HCT116 (cell line): ENCODE measurements at regions not wholly inside any gene's neighbourhood (a gene's known extent, or its start where the extent isn't known, plus 50 kb on each side); places are given as distances from the start of the nearest gene placed in this dataset.

Experiments
- ATAC-seq: fragments of 200-7000 bp; cut with Tn5 transposase; 2 replicates; pipeline ENCODE4 v1.9.1; 2020; ENCODE audit warnings: mild to moderate bottlenecking, moderate library complexity
- BruUV-seq: library from RNA; stranded (reverse); fragments of 400-500 nt; replicated peaks from 2 replicates; lab custom pipeline; 2021; lab: Mats Ljungman, UMichigan
- CTCF ChIA-PET: fragments of 300-600 bp; sonication (Branson Sonifier 250); formaldehyde crosslinking; loops from one replicate; lab custom pipeline; 2021; ENCODE audit warnings: antibody characterized with exemption; lab: Charles Lee
- POLR2A ChIA-PET: fragments of 300-600, 350-600 bp; sonication (Branson Sonifier 250); formaldehyde crosslinking; loops from one replicate; lab custom pipeline; 2021; ENCODE audit warnings: antibody characterized with exemption; lab: Charles Lee
- RAD21 ChIA-PET, 2 experiments: fragments of 300-600 bp; sonication (Branson Sonifier 250); formaldehyde crosslinking; loops; one replicate each; lab custom pipeline; 2023; ENCODE audit warnings: low total read pairs in 2 of 2; ENCODE audit not compliant: uncharacterized antibody in 2 of 2, unreplicated experiment in 2 of 2, low non-redundant PET in 1 of 2; lab: Charles Lee
- DNase-seq: peaks from one replicate; pipeline ENCODE4 v3.0.0-alpha.2; 2010; ENCODE audit warnings: low read depth, low spot score
- H2AFZ ChIP-seq: fragments of 200-600 bp; shearing (Covaris generic), sonication (generic); 2 replicates; pipeline ENCODE4 v1.6.1; 2017; ENCODE audit warnings: low read depth, mixed run types, mixed read lengths, antibody characterized with exemption, low read length; ENCODE audit not compliant: poor library complexity, severe bottlenecking
- H3K27ac ChIP-seq: 2 replicates; pipeline ENCODE4 v1.5.1; 2012; ENCODE audit warnings: low read depth, low read length
- H3K27me3 ChIP-seq: fragments of 200-600 bp; sonication (generic); 2 replicates; pipeline ENCODE4 v1.6.1; 2016; ENCODE audit warnings: mixed run types, low read length, mixed read lengths; ENCODE audit not compliant: insufficient read depth
- H3K36me3 ChIP-seq, 2 experiments: fragments of 200-500 bp in 1 of 2; fragments of 200-600 bp in 1 of 2; sonication (Bioruptor generic) in 1 of 2; sonication (generic) in 1 of 2; 2 replicates each; pipeline versions ENCODE4 v1.5.1 to v1.6.1; 2014 to 2016; ENCODE audit warnings: low read length in 2 of 2, inconsistent platforms in 1 of 2, mixed read lengths in 1 of 2, mixed run types in 1 of 2; ENCODE audit not compliant: insufficient read depth in 2 of 2, control insufficient read depth in 1 of 2
- H3K4me1 ChIP-seq, 2 experiments: fragments of 200-600 bp in 1 of 2; sonication (generic) in 1 of 2; 2 replicates each; pipeline versions ENCODE4 v1.5.1 to v1.6.1; 2012 to 2017; ENCODE audit warnings: low read length in 2 of 2, inconsistent platforms in 1 of 2, mild to moderate bottlenecking in 1 of 2, mixed read lengths in 1 of 2, mixed run types in 1 of 2, moderate library complexity in 1 of 2; ENCODE audit not compliant: insufficient read depth in 2 of 2, control insufficient read depth in 1 of 2
- H3K4me2 ChIP-seq: fragments of 200-600 bp; sonication (generic); 2 replicates; pipeline ENCODE4 v1.6.1; 2017; ENCODE audit warnings: mixed run types, low read length, mixed read lengths
- H3K4me3 ChIP-seq, 2 experiments: fragments of 200-600 bp in 1 of 2; sonication (generic) in 1 of 2; replicated peaks in 1 of 2; 2 replicates each; pipeline ENCODE4 v1.5.1; 2011 to 2016; ENCODE audit warnings: low read length in 2 of 2, control low read depth in 1 of 2, low read depth in 1 of 2, mild to moderate bottlenecking in 1 of 2, mixed read lengths in 1 of 2, mixed run types in 1 of 2
- H3K79me2 ChIP-seq: fragments of 200-600 bp; sonication (generic); 2 replicates; pipeline ENCODE4 v1.6.1; 2017; ENCODE audit warnings: mild to moderate bottlenecking, mixed run types, low read length, moderate library complexity, mixed read lengths; ENCODE audit not compliant: insufficient read depth
- H3K9ac ChIP-seq: fragments of 200-600 bp; sonication (generic); 2 replicates; pipeline ENCODE4 v1.6.1; 2016; ENCODE audit warnings: low read length, mixed read lengths
- H3K9me2 ChIP-seq: fragments of 200-600 bp; sonication (generic), shearing (Covaris generic); 2 replicates; pipeline ENCODE4 v1.6.1; 2017; ENCODE audit warnings: mixed run types, mild to moderate bottlenecking, moderate library complexity; ENCODE audit not compliant: insufficient read depth
- H3K9me3 ChIP-seq, 2 experiments: fragments of 200-500 bp in 1 of 2; fragments of 200-600 bp in 1 of 2; sonication (Bioruptor generic) in 1 of 2; sonication (generic) in 1 of 2; 2 replicates each; pipeline ENCODE4 v1.6.1; 2014 to 2017; ENCODE audit warnings: low read length in 2 of 2, mixed read lengths in 2 of 2, inconsistent platforms in 1 of 2, low read depth in 1 of 2, mild to moderate bottlenecking in 1 of 2, mixed run types in 1 of 2, moderate library complexity in 1 of 2; ENCODE audit not compliant: control insufficient read depth in 1 of 2, insufficient read depth in 1 of 2
- H4K20me1 ChIP-seq: fragments of 200-600 bp; sonication (generic), shearing (Covaris generic); 2 replicates; pipeline ENCODE4 v1.6.1; 2017; ENCODE audit warnings: mixed run types, mild to moderate bottlenecking, moderate library complexity; ENCODE audit not compliant: insufficient read depth
- ATF3 ChIP-seq: IDR thresholded peaks from 2 replicates; pipeline ENCODE4 v1.6.1; 2012
- CBX3 ChIP-seq: IDR thresholded peaks from 2 replicates; pipeline ENCODE4 v1.6.1; 2012; ENCODE audit warnings: low read depth
- CEBPB ChIP-seq: IDR thresholded peaks from 2 replicates; pipeline ENCODE4 v1.6.1; 2012; ENCODE audit warnings: low read depth
- CTCF ChIP-seq, 3 experiments: fragments of 200-600 bp in 1 of 3; sonication (generic) in 1 of 3; IDR thresholded peaks in 2 of 3; conservative IDR thresholded peaks in 1 of 3; 2 replicates each; pipeline ENCODE4 v1.5.1; 2012 to 2017; ENCODE audit warnings: low read depth in 2 of 3, low read length in 2 of 3, antibody characterized with exemption in 1 of 3, borderline replicate concordance in 1 of 3, control low read depth in 1 of 3, mild to moderate bottlenecking in 1 of 3, mixed read lengths in 1 of 3, mixed run types in 1 of 3, moderate library complexity in 1 of 3; ENCODE audit not compliant: insufficient read depth in 1 of 3
- EGR1 ChIP-seq: IDR thresholded peaks from 2 replicates; pipeline ENCODE4 v1.6.1; 2012; ENCODE audit warnings: low read depth
- ELF1 ChIP-seq: IDR thresholded peaks from 2 replicates; pipeline ENCODE4 v1.6.1; 2012; ENCODE audit warnings: low read depth, borderline replicate concordance
- JUND ChIP-seq: IDR thresholded peaks from 2 replicates; pipeline ENCODE4 v1.6.1; 2012
- MAX ChIP-seq: IDR thresholded peaks from 2 replicates; pipeline ENCODE4 v1.6.1; 2012
- POLR2A ChIP-seq: IDR thresholded peaks from 2 replicates; pipeline ENCODE4 v1.7.0; 2011; ENCODE audit warnings: borderline replicate concordance; ENCODE audit not compliant: insufficient read depth, insufficient read length; ENCODE audit errors: extremely low read depth
- RAD21 ChIP-seq: IDR thresholded peaks from 2 replicates; pipeline ENCODE4 v1.6.1; 2012; ENCODE audit warnings: low read depth, mild to moderate bottlenecking
- REST ChIP-seq: IDR thresholded peaks from 2 replicates; pipeline ENCODE4 v1.6.1; 2012; ENCODE audit warnings: low read depth
- SIN3A ChIP-seq: IDR thresholded peaks from 2 replicates; pipeline ENCODE4 v1.6.1; 2012; ENCODE audit warnings: low read depth
- SRF ChIP-seq: IDR thresholded peaks from 2 replicates; pipeline ENCODE4 v1.6.1; 2012; ENCODE audit warnings: low read depth
- YY1 ChIP-seq: IDR thresholded peaks from 2 replicates; pipeline ENCODE4 v1.6.1; 2011; ENCODE audit warnings: low read length, low read depth, moderate library complexity, mild to moderate bottlenecking; ENCODE audit not compliant: insufficient replicate concordance; ENCODE audit errors: extremely low read depth
- ZFX ChIP-seq: fragments of 450-650 bp; IDR thresholded peaks from 2 replicates; pipeline ENCODE4 v1.6.1; 2017
- ZNF274 ChIP-seq: fragments of 200-500 bp; sonication (Bioruptor generic); IDR thresholded peaks from 2 replicates; pipeline ENCODE4 v1.6.1; 2014; ENCODE audit warnings: mild to moderate bottlenecking, low read depth, low read length, inconsistent platforms
- intact Hi-C: fragments of 100-400 bp; cut with micrococcal nuclease; formaldehyde crosslinking; loops from 2 replicates; pipeline ENCODE4 v1.10.0; 2022

- TF ChIP-seq EGR1 (no peak), SIN3A (no peak), ZNF274 (no peak)
Measured at GRCh38 chr1:82752046-82752445, 951.3 kb downstream of the ADGRL2 start (continued).

GRCh38 chr1:82733645-82734044 lies 932.9 kb downstream of the ADGRL2 start:
- H3K4me2 ChIP-seq = no peak overlapping the region
- BruUV-seq = no TSS peak
- H3K9ac ChIP-seq = no peak overlapping the region
- RAD21 ChIA-PET = no interaction called here
- CTCF ChIA-PET = no interaction called here
- intact Hi-C loops = no loop called here
- no peak overlapping the region for H2AFZ ChIP-seq
- POLR2A ChIA-PET = no interaction called here
- H3K9me2 ChIP-seq = no peaks in the 10 kb centered on the region
- DNase-seq (no peak), ATAC-seq (no peak)
- TF ChIP-seq ATF3 (no peak), CBX3 (no peak), REST (no peak), EGR1 (no peak), ZFX (no peak), CEBPB (no peak), POLR2A (no peak), YY1 (no peak), ZNF274 (no peak), RAD21 (no peak), MAX (no peak), ELF1 (no peak), CTCF (IDR thresholded peaks at IDR 0.05 in 2 of 3, conservative IDR thresholded peaks at IDR 0.05 in 1 of 3; ENCODE audit: borderline replicate concordance in 1 of 3, insufficient read depth in 1 of 3, low read depth in 2 of 3, low read length in 2 of 3) (no peak), JUND (no peak), SRF (no peak)
- H3K79me2 ChIP-seq = no peaks in the 10 kb centered on the region
- H3K4me1 ChIP-seq = no peaks in the 10 kb centered on the region
- no peak overlapping the region for H3K4me3 ChIP-seq
- H3K27ac ChIP-seq = no peak overlapping the region
- no peaks in the 10 kb centered on the region for H3K27me3 ChIP-seq
- H3K9me3 ChIP-seq = peaks cover 3 to 15% of the 10 kb centered on the region in 2 experiments; a peak in 2 of 4 replicates
- H3K36me3 ChIP-seq = no peaks in the 10 kb centered on the region
- H4K20me1 ChIP-seq = no peaks in the 10 kb centered on the region
